Choroid plexus epithelial cell (primary cell): ENCODE measurements at regions not wholly inside any gene's neighbourhood (a gene's known extent, or its start where the extent isn't known, plus 50 kb on each side); places are given as distances from the start of the nearest gene placed in this dataset.

ENCODE experiments used
- DNase-seq: peaks from one replicate; pipeline ENCODE4 v3.0.0-alpha.2; 2010; ENCODE audit warnings: low read depth
- H3K4me3 ChIP-seq: 2 replicates; pipeline ENCODE4 v1.5.1; 2011; ENCODE audit warnings: low read depth, mild to moderate bottlenecking, control low read depth, low read length, moderate library complexity
- CTCF ChIP-seq: conservative IDR thresholded peaks from 2 replicates; pipeline ENCODE4 v1.5.1; 2011; ENCODE audit warnings: low read depth, mild to moderate bottlenecking, control low read depth, inconsistent platforms, low read length, moderate library complexity

GRCh38 chr18:61989138-61989537 is 96.3 kb upstream of the RNF152 start:
- DNase-seq, result no peak
- H3K4me3 ChIP-seq, result no peak overlapping the region
- no peak for TF ChIP-seq CTCF

- DNase-seq, result peak; percentile 82
- no peak for TF ChIP-seq CTCF
- H3K4me3 ChIP-seq, result no peak overlapping the region
Measured at GRCh38 chr18:61988100-61988499, 95.3 kb upstream of the RNF152 start.

- no peak overlapping the region for H3K4me3 ChIP-seq
- TF ChIP-seq CTCF, result no peak
- DNase-seq, result no peak
Measured at GRCh38 chr18:61985681-61986080, 92.9 kb upstream of the RNF152 start.

- no peak for DNase-seq
- H3K4me3 ChIP-seq, result no peak overlapping the region
- TF ChIP-seq CTCF, result no peak
Measured at GRCh38 chr18:61984349-61984748, 91.5 kb upstream of the RNF152 start.

- no peak for DNase-seq
- no peak overlapping the region for H3K4me3 ChIP-seq
- TF ChIP-seq CTCF, result no peak
Measured at GRCh38 chr18:61982475-61982874, 89.7 kb upstream of the RNF152 start.

- TF ChIP-seq CTCF, result no peak
- peak; percentile 80 for DNase-seq
- no peak overlapping the region for H3K4me3 ChIP-seq
Measured at GRCh38 chr18:61980355-61980754, 87.5 kb upstream of the RNF152 start.

GRCh38 chr18:61975526-61976326 is 82.9 kb upstream of the RNF152 start:
- no peak for DNase-seq
- no peak overlapping the region for H3K4me3 ChIP-seq
- TF ChIP-seq CTCF, result no peak
